ENCODE measurements at regions not wholly inside any gene's neighbourhood (a gene's known extent, or its start where the extent isn't known, plus 50 kb on each side); places are given as distances from the start of the nearest gene placed in this dataset.

- H3K4me3 ChIP-seq (replicated peaks; ENCODE audit: low read depth, low read length) = no peak overlapping the region
- DNase-seq (ENCODE audit: extremely low read depth, low read depth) = no peak
- TF ChIP-seq CTCF (IDR thresholded peaks at IDR 0.05; ENCODE audit: low read depth, low read length, missing control alignments) = no peak
These were observed 122.3 kb downstream of the FAM174B start for GRCh38 chr15:92533298-92533697.

- H3K4me3 ChIP-seq (replicated peaks; ENCODE audit: low read depth, low read length) = no peak overlapping the region
- TF ChIP-seq CTCF (IDR thresholded peaks at IDR 0.05; ENCODE audit: low read depth, low read length, missing control alignments) = no peak
- DNase-seq (ENCODE audit: extremely low read depth, low read depth) = no peak
These were observed 124.2 kb downstream of the FAM174B start for GRCh38 chr15:92531406-92531805.

GRCh38 chr15:92528736-92529135 lies 126.8 kb downstream of the FAM174B start:
- DNase-seq (ENCODE audit: extremely low read depth, low read depth) = no peak
- TF ChIP-seq CTCF (IDR thresholded peaks at IDR 0.05; ENCODE audit: low read depth, low read length, missing control alignments) = no peak
- H3K4me3 ChIP-seq (replicated peaks; ENCODE audit: low read depth, low read length) = no peak overlapping the region

GRCh38 chr15:92527197-92527596 lies 128.4 kb downstream of the FAM174B start:
- no peak for TF ChIP-seq CTCF (IDR thresholded peaks at IDR 0.05; ENCODE audit: low read depth, low read length, missing control alignments)
- DNase-seq (ENCODE audit: extremely low read depth, low read depth) = no peak
- no peak overlapping the region for H3K4me3 ChIP-seq (replicated peaks; ENCODE audit: low read depth, low read length)

GRCh38 chr15:92525758-92526245 lies 129.8 kb downstream of the FAM174B start:
- TF ChIP-seq CTCF (IDR thresholded peaks at IDR 0.05; ENCODE audit: low read depth, low read length, missing control alignments) = no peak
- no peak for DNase-seq (ENCODE audit: extremely low read depth, low read depth)
- no peak overlapping the region for H3K4me3 ChIP-seq (replicated peaks; ENCODE audit: low read depth, low read length)

GRCh38 chr15:92524874-92525565 lies 130.6 kb downstream of the FAM174B start:
- no peak for DNase-seq (ENCODE audit: extremely low read depth, low read depth)
- TF ChIP-seq CTCF (IDR thresholded peaks at IDR 0.05; ENCODE audit: low read depth, low read length, missing control alignments) = no peak
- H3K4me3 ChIP-seq (replicated peaks; ENCODE audit: low read depth, low read length) = no peak overlapping the region

- DNase-seq (ENCODE audit: extremely low read depth, low read depth) = no peak
- no peak for TF ChIP-seq CTCF (IDR thresholded peaks at IDR 0.05; ENCODE audit: low read depth, low read length, missing control alignments)
- H3K4me3 ChIP-seq (replicated peaks; ENCODE audit: low read depth, low read length) = no peak overlapping the region
These were observed 130.5 kb downstream of the ST8SIA2 start for GRCh38 chr15:92524161-92524560.
